Endodermal cell (in vitro differentiated cells): ENCODE measurements at regions not wholly inside any gene's neighbourhood (a gene's known extent, or its start where the extent isn't known, plus 50 kb on each side); places are given as distances from the start of the nearest gene placed in this dataset.

Experiments used
- DNase-seq: peaks from one replicate; pipeline ENCODE4 v3.0.0-alpha.2; 2017
- H3K27ac ChIP-seq: 2 replicates; pipeline ENCODE4 v1.5.1; 2013; ENCODE audit warnings: mild to moderate bottlenecking, low read depth, low read length, moderate library complexity
- H3K27me3 ChIP-seq: 2 replicates; pipeline ENCODE4 v1.6.1; 2013; ENCODE audit warnings: mild to moderate bottlenecking, low read length, moderate library complexity; ENCODE audit not compliant: insufficient read depth, control insufficient read depth, poor library complexity, severe bottlenecking
- H3K36me3 ChIP-seq: 2 replicates; pipeline ENCODE4 v1.7.0; 2013; ENCODE audit warnings: mild to moderate bottlenecking, low read length, moderate library complexity; ENCODE audit not compliant: control insufficient read depth, insufficient read depth
- H3K4me1 ChIP-seq: one replicate; pipeline ENCODE4 v1.7.0; 2013; ENCODE audit warnings: low read length; ENCODE audit not compliant: control insufficient read depth, insufficient read depth
- H3K4me3 ChIP-seq: 2 replicates; pipeline ENCODE4 v1.5.1; 2013; ENCODE audit warnings: mild to moderate bottlenecking, low read length, moderate library complexity
- H3K9ac ChIP-seq: 2 replicates; pipeline ENCODE4 v1.6.1; 2013; ENCODE audit warnings: mild to moderate bottlenecking, low read length, moderate library complexity; ENCODE audit not compliant: poor library complexity, severe bottlenecking; ENCODE audit errors: extremely low read depth
- H3K9me3 ChIP-seq: 2 replicates; pipeline ENCODE4 v1.6.1; 2013; ENCODE audit warnings: mild to moderate bottlenecking, low read length, moderate library complexity; ENCODE audit not compliant: control insufficient read depth
- H3K27ac Mint-ChIP-seq: 2 replicates; pipeline ENCODE4 v1.8.0; 2020; ENCODE audit warnings: mixed read lengths
- H3K27me3 Mint-ChIP-seq: 2 replicates; pipeline ENCODE4 v1.8.0; 2021; ENCODE audit warnings: mild to moderate bottlenecking, mixed read lengths; ENCODE audit not compliant: insufficient read depth
- H3K36me3 Mint-ChIP-seq: 2 replicates; pipeline ENCODE4 v1.8.0; 2020; ENCODE audit warnings: low read depth, mixed read lengths
- H3K4me1 Mint-ChIP-seq: 2 replicates; pipeline ENCODE4 v1.8.0; 2020; ENCODE audit warnings: mixed read lengths
- H3K4me3 Mint-ChIP-seq: 2 replicates; pipeline ENCODE4 v1.8.0; 2020; ENCODE audit warnings: mild to moderate bottlenecking, moderate library complexity, mixed read lengths
- H3K9me3 Mint-ChIP-seq: 2 replicates; pipeline ENCODE4 v1.8.0; 2020; ENCODE audit warnings: mild to moderate bottlenecking, mixed read lengths
- WGBS, 2 experiments: methylation state at CpG; one replicate each; pipeline versions ENCODE4 v1.1.5 to v1.1.7; 2013; ENCODE audit warnings: missing lambda C conversion rate in 2 of 2, mixed read lengths in 1 of 2; ENCODE audit not compliant: insufficient coverage in 1 of 2, insufficient read length in 1 of 2; 5-methylcytosine and 5-hydroxymethylcytosine counted together
- TF ChIP-seq, protein P1 (sequence below): fragments of 200-600 bp; sonication (generic); conservative IDR thresholded peaks from 2 replicates; pipeline ENCODE4 v1.5.0; 2021; ENCODE audit warnings: antibody characterized with exemption, mild to moderate bottlenecking

DNA sequence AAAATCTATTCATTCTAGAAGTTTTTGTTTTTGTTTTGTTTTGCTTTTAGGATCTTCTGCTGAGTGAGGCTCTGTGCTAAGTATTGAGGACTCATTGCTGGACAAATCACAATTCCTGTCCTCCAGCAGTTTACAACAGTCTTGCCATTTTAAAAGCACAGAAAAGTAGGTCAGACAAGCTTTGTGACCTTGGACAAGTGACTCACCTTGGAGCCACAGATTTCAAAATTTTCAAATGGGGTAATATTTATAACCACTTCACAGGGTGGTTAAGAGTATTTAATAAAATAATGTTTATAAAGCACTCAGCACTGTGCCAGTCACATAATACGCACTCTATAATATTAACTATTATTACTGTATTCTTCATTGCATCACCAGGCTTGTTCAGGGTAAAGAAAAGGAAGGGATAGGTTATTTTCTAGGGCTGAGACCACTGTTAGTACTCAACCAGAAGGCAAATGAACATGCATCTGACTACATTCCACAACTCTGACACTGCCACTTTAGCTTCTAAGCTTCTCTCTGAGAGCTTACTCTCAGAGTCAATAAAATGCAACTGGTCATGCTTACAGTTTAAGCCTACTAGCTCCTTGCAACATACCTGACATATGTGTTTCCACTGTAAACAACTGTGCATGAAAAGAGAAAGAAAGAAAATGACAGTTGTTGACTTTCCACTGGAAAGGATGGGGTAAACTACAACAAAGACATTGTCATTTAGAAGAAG is 63.2 kb upstream of the FIBIN start:
- Histone ChIP-seq H3K27me3 (peaks cover 42% of the 10 kb centered on the region), H3K27ac (no peak overlapping the region), H3K9me3 (peaks cover 19% of the 10 kb centered on the region), H3K9ac (no peak overlapping the region), H3K36me3 (no peaks in the 10 kb centered on the region), H3K4me3 (no peak overlapping the region), H3K4me1 (no peaks in the 10 kb centered on the region)
- peaks cover 92% of the 10 kb centered on the region for H3K27me3 Mint-ChIP-seq
- no peak overlapping the region for H3K4me3 Mint-ChIP-seq
- no peak overlapping the region for H3K27ac Mint-ChIP-seq
- peaks cover 10% of the 10 kb centered on the region for H3K9me3 Mint-ChIP-seq
- no CpG with 5 or more reads among the region's 1 CpG for WGBS, 2 experiments
- no peaks in the 10 kb centered on the region for H3K36me3 Mint-ChIP-seq
- H3K4me1 Mint-ChIP-seq: peaks cover 15% of the 10 kb centered on the region
- TF ChIP-seq, protein P1, sequence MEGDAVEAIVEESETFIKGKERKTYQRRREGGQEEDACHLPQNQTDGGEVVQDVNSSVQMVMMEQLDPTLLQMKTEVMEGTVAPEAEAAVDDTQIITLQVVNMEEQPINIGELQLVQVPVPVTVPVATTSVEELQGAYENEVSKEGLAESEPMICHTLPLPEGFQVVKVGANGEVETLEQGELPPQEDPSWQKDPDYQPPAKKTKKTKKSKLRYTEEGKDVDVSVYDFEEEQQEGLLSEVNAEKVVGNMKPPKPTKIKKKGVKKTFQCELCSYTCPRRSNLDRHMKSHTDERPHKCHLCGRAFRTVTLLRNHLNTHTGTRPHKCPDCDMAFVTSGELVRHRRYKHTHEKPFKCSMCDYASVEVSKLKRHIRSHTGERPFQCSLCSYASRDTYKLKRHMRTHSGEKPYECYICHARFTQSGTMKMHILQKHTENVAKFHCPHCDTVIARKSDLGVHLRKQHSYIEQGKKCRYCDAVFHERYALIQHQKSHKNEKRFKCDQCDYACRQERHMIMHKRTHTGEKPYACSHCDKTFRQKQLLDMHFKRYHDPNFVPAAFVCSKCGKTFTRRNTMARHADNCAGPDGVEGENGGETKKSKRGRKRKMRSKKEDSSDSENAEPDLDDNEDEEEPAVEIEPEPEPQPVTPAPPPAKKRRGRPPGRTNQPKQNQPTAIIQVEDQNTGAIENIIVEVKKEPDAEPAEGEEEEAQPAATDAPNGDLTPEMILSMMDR: no peak
- no peak for DNase-seq

DNA sequence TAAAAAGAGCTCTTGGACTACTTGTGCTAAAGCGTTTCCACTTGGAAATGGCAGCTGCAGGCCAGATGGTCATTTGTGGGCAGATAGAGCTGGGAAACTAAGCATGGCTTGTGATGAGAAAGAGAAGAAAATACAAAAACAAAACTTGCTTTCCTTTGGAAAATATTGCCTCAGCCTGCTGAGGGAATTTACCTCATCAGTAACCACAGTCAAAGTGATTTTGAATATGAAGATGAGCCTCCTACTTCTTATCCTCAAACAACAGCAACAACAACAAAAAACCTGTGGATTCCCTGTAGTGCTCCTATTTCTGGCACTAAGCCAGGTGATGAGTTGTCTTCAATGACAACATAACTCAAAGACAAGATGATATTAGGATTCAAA is 62.7 kb upstream of the FIBIN start:
- peaks cover 19% of the 10 kb centered on the region for H3K9me3 ChIP-seq
- H3K4me3 ChIP-seq: no peak overlapping the region
- Mint-ChIP-seq H3K4me1 (peaks cover 20% of the 10 kb centered on the region), H3K36me3 (no peaks in the 10 kb centered on the region), H3K9me3 (peaks cover 10% of the 10 kb centered on the region), H3K4me3 (no peak overlapping the region), H3K27ac (no peak overlapping the region), H3K27me3 (peaks cover 94% of the 10 kb centered on the region)
- no peak overlapping the region for H3K9ac ChIP-seq
- H3K27ac ChIP-seq: no peak overlapping the region
- H3K4me1 ChIP-seq: no peaks in the 10 kb centered on the region
- no peaks in the 10 kb centered on the region for H3K36me3 ChIP-seq
- DNase-seq: no peak
- peaks cover 42% of the 10 kb centered on the region for H3K27me3 ChIP-seq
- TF ChIP-seq, protein P1: no peak
- WGBS, 2 experiments: 81 to 100% methylated on average over 1 of the region's 1 CpG

DNA sequence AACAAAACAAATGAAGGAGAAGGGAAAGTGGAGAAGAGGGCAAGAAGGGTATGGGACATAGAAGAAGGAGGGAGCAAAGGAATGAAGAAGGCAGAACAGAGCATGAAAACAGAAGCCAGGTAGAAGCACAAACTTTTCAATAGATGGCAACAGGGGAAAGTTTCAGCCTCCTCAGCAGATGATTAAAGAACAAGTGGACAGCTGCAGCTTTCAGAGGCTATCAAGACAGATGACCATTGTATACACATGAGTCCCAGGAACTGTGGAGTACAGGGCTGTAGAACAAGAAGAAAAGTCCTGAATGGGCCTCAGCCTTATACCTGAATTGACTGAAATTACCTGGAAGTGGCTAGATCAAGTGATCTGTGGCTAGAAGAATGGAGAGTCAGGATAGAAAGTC is 62.0 kb upstream of the FIBIN start:
- Mint-ChIP-seq H3K4me1 (peaks cover 24% of the 10 kb centered on the region), H3K27me3 (peaks cover 94% of the 10 kb centered on the region), H3K27ac (no peak overlapping the region), H3K36me3 (no peaks in the 10 kb centered on the region), H3K4me3 (no peak overlapping the region), H3K9me3 (peaks cover 10% of the 10 kb centered on the region)
- TF ChIP-seq, protein P1: no peak
- Histone ChIP-seq H3K36me3 (no peaks in the 10 kb centered on the region), H3K4me3 (no peak overlapping the region), H3K9ac (no peak overlapping the region), H3K27ac (no peak overlapping the region), H3K4me1 (peaks cover 2% of the 10 kb centered on the region), H3K27me3 (peaks cover 43% of the 10 kb centered on the region), H3K9me3 (peaks cover 19% of the 10 kb centered on the region)
- DNase-seq: no peak
